ENCODE measurements at regions not wholly inside any gene's neighbourhood (a gene's known extent, or its start where the extent isn't known, plus 50 kb on each side); places are given as distances from the start of the nearest gene placed in this dataset.

- TF ChIP-seq YY1 (IDR thresholded peaks at IDR 0.05; ENCODE audit: insufficient read depth, insufficient read length) (no peak), ZNF274 (IDR thresholded peaks at IDR 0.05; ENCODE audit: low read depth, low read length) (no peak), SUZ12 (IDR thresholded peaks at IDR 0.05; ENCODE audit: extremely low read depth, insufficient read depth, insufficient read length) (no peak)
Measured at GRCh38 chrX:39563178-39563577, 534.6 kb downstream of the BCOR start.

All from NT2/D1 (cell line).